GM12873 (cell line): ENCODE measurements at regions not wholly inside any gene's neighbourhood (a gene's known extent, or its start where the extent isn't known, plus 50 kb on each side); places are given as distances from the start of the nearest gene placed in this dataset.

Experiments used
- CTCF ChIP-seq: IDR thresholded peaks from 2 replicates; pipeline ENCODE4 v1.5.1; 2012; ENCODE audit warnings: low read depth, mild to moderate bottlenecking, moderate library complexity, low read length, control low read depth; ENCODE audit not compliant: insufficient read depth; ENCODE audit errors: missing control alignments

- TF ChIP-seq CTCF: no peak
Measured at GRCh38 chr5:169435506-169436229, 134.7 kb upstream of the SLIT3 start.

- no peak for TF ChIP-seq CTCF
Measured at GRCh38 chr5:169433221-169433651, 132.3 kb upstream of the SLIT3 start.

GRCh38 chr5:169431386-169431785 lies 130.4 kb upstream of the SLIT3 start:
- TF ChIP-seq CTCF: no peak

- TF ChIP-seq CTCF: no peak
Measured at GRCh38 chr5:169430671-169431070, 129.7 kb upstream of the SLIT3 start.

GRCh38 chr5:169429044-169429443 lies 128.1 kb upstream of the SLIT3 start:
- TF ChIP-seq CTCF: no peak

- no peak for TF ChIP-seq CTCF
Measured at GRCh38 chr5:169426784-169427183, 125.8 kb upstream of the SLIT3 start.

GRCh38 chr5:169424670-169425378 lies 123.9 kb upstream of the SLIT3 start:
- no peak for TF ChIP-seq CTCF
